Right atrium auricular region (tissue), 2 donors: ENCODE measurements at regions not wholly inside any gene's neighbourhood (a gene's known extent, or its start where the extent isn't known, plus 50 kb on each side); places are given as distances from the start of the nearest gene placed in this dataset.

Experiments used
- DNase-seq: peaks from one replicate; pipeline ENCODE4 v3.0.0-alpha.2; 2019; ENCODE audit warnings: low spot score
- H3K27ac ChIP-seq, 2 donors: fragments of 200-600 bp; sonication (generic); 1 replicate in 1 of 2; 2 replicates in 1 of 2; pipeline ENCODE4 v1.5.1; 2016 to 2019
- H3K27me3 ChIP-seq, 2 donors: fragments of 200-600 bp; sonication (generic); one replicate each; pipeline versions ENCODE4 v1.5.1 to v1.6.0; 2017 to 2019
- H3K36me3 ChIP-seq: fragments of 200-600 bp; sonication (generic); one replicate; pipeline ENCODE4 v1.5.1; 2016
- H3K4me1 ChIP-seq, 2 donors: fragments of 200-600 bp; sonication (generic); one replicate each; pipeline versions ENCODE4 v1.5.1 to v1.6.0; 2017 to 2019
- H3K4me3 ChIP-seq, 2 donors: fragments of 200-600 bp; sonication (generic); 1 replicate in 1 of 2; 2 replicates in 1 of 2; pipeline ENCODE4 v1.5.1; 2017 to 2019; ENCODE audit warnings: mild to moderate bottlenecking in 1 of 2, moderate library complexity in 1 of 2
- H3K9me3 ChIP-seq, 2 donors: fragments of 200-600 bp; sonication (generic); one replicate each; pipeline ENCODE4 v1.5.1; 2019
- TF ChIP-seq, protein P1 (sequence below), 2 donors: fragments of 200-600 bp; sonication (generic); IDR thresholded peaks; one replicate each; pipeline ENCODE4 v1.5.1; 2019; ENCODE audit warnings: antibody characterized with exemption in 2 of 2

DNA sequence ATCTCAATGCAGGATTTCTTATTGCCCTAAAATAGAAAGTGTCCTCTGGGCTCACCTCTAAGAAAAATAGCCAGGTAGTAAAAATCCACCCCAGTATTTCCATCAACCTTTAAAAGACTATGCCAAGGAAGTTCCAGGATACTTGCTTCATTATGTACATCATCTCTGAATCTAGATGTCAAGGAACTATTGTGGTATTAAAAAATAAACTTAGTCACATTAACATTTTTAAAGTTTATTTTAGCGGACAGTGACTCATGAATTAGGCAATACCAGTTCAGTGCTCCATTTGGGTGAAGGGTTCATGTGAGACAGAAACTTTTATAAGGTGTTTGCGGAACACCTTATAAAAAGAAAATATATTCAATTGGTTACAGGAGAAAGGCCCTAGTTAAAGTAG, 209.2 kb downstream of the ADAM29 start:
- H3K9me3 ChIP-seq = peaks cover 0 to 19% of the 10 kb centered on the region in 2 donors
- TF ChIP-seq, protein P1, sequence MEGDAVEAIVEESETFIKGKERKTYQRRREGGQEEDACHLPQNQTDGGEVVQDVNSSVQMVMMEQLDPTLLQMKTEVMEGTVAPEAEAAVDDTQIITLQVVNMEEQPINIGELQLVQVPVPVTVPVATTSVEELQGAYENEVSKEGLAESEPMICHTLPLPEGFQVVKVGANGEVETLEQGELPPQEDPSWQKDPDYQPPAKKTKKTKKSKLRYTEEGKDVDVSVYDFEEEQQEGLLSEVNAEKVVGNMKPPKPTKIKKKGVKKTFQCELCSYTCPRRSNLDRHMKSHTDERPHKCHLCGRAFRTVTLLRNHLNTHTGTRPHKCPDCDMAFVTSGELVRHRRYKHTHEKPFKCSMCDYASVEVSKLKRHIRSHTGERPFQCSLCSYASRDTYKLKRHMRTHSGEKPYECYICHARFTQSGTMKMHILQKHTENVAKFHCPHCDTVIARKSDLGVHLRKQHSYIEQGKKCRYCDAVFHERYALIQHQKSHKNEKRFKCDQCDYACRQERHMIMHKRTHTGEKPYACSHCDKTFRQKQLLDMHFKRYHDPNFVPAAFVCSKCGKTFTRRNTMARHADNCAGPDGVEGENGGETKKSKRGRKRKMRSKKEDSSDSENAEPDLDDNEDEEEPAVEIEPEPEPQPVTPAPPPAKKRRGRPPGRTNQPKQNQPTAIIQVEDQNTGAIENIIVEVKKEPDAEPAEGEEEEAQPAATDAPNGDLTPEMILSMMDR (IDR thresholded peaks at IDR 0.05) = no peak
- no peaks in the 10 kb centered on the region for H3K4me1 ChIP-seq
- H3K4me3 ChIP-seq = no peak overlapping the region
- no peaks in the 10 kb centered on the region for H3K27me3 ChIP-seq
- no peak for DNase-seq
- no peak overlapping the region for H3K27ac ChIP-seq
- no peaks in the 10 kb centered on the region for H3K36me3 ChIP-seq

DNA sequence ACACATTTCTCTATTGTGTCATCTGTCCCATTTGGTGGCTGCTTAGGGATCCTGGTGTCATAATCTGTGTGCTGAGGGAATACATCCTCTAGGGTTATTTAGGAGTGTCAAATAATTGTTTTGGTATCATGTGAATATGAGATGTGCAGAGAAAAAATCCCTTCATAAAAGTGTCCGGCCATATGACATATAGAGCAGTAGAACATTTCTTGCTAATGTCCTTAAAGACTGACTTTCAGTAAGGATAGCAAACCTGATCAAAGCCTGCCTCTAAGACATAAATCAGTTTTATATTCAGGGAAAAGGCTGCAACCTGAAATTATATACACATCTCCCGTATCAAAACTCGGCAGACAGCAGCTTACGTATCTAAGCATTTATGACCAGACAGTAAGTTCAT, 211.6 kb downstream of the ADAM29 start:
- DNase-seq = no peak
- no peaks in the 10 kb centered on the region for H3K27me3 ChIP-seq
- no peak overlapping the region for H3K27ac ChIP-seq
- no peaks in the 10 kb centered on the region for H3K9me3 ChIP-seq
- no peaks in the 10 kb centered on the region for H3K4me1 ChIP-seq
- H3K36me3 ChIP-seq = no peaks in the 10 kb centered on the region
- TF ChIP-seq, protein P1 (IDR thresholded peaks at IDR 0.05) = no peak
- H3K4me3 ChIP-seq = no peak overlapping the region

DNA sequence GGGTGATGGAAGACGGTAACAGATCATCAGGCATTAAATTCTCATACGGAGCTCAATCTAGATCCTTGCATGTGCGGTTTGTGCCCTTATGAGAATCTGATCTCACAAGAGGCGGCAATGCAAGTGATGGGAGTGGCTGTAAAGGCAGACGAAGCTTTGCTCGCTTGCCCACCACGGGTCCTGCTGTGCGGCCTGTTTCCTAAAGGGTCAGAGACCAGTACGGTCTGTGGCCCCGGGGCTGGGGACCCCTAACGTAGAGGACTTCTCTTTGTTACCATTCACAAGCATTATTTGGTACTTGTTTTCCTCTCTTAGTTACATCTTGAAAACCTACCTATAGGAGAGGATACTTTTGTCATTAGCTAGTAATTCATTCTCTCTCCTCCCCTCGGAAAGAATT, 221.0 kb downstream of the ADAM29 start:
- H3K27ac ChIP-seq = no peak overlapping the region
- no peaks in the 10 kb centered on the region for H3K36me3 ChIP-seq
- no peaks in the 10 kb centered on the region for H3K4me1 ChIP-seq
- H3K4me3 ChIP-seq = no peak overlapping the region
- TF ChIP-seq, protein P1 (IDR thresholded peaks at IDR 0.05) = no peak
- no peaks in the 10 kb centered on the region for H3K9me3 ChIP-seq
- no peak for DNase-seq
- H3K27me3 ChIP-seq = no peaks in the 10 kb centered on the region

DNA sequence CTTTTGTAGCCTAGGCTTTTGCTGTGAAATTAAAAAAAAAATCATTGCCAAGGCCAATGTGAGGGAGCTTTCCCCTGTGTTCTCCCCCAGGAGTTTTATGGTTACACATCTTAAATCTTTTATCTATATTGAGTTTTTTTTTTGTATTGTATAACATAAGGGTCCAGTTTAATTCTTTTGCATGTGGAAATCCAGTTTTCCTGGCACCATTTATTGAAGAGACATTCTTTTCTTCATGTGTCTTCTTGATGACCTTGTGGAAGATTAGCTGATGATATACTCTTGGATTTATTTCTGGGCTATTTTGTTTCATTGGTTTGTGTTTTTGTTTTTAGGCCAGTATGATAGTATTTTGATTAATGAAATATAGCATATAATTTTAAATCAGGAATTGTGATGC, 225.0 kb downstream of the ADAM29 start:
- DNase-seq = no peak
- no peaks in the 10 kb centered on the region for H3K27me3 ChIP-seq

DNA sequence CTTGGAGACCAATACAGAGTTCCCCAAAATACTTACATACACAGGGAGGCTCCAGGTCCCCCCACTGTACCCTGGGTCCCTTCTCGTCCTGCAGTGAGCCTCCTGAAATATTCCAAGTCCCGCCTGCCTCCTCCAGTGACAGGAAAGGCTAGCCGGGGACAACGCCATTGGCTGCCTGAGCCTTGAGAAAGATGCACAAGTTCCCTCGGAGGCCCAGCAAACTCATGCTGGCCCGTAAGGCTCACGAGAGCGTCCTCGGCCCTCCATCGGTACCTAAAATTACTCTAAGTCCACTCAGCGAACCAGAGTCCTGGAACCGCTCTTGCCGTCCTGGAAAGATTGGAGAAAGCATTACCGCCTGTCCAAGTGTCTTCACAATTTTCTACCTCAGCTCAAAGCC, 228.6 kb downstream of the ADAM29 start:
- TF ChIP-seq, protein P1 (IDR thresholded peaks at IDR 0.05) = no peak
- Histone ChIP-seq H3K27me3 (no peaks in the 10 kb centered on the region), H3K9me3 (no peaks in the 10 kb centered on the region), H3K27ac (no peak overlapping the region), H3K36me3 (no peaks in the 10 kb centered on the region), H3K4me3 (no peak overlapping the region), H3K4me1 (no peaks in the 10 kb centered on the region)
- DNase-seq = no peak

More for the DNA sequence above, 225.0 kb downstream of the ADAM29 start:
- Histone ChIP-seq H3K36me3 (no peaks in the 10 kb centered on the region), H3K4me3 (no peak overlapping the region), H3K9me3 (no peaks in the 10 kb centered on the region), H3K4me1 (no peaks in the 10 kb centered on the region), H3K27ac (no peak overlapping the region)
- TF ChIP-seq, protein P1 (IDR thresholded peaks at IDR 0.05) = no peak

DNA sequence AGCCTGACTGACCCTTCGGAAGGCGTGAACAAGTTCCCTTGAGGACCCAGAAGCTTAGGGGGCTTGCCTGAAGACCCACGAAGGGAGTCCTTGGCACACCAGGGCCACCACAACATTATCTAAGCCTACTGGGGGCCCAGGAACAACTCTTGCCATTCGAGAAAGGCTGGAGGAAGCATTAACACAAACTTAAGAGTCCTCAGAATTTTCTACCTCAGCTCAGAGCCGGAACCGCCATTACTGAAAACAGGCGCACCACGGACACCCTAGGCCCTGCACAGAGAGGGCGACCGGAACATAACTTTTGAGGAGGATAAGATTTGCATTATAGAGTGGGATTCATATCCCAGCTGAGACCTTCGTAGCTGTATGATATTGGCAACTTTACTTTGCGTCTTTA, 229.1 kb downstream of the ADAM29 start:
- H3K4me1 ChIP-seq = no peaks in the 10 kb centered on the region
- no peak for DNase-seq
- TF ChIP-seq, protein P1 (IDR thresholded peaks at IDR 0.05) = no peak

More for the DNA sequence above, 229.1 kb downstream of the ADAM29 start:
- H3K9me3 ChIP-seq = no peaks in the 10 kb centered on the region
- no peaks in the 10 kb centered on the region for H3K36me3 ChIP-seq
- no peaks in the 10 kb centered on the region for H3K27me3 ChIP-seq
- no peak overlapping the region for H3K27ac ChIP-seq
- no peak overlapping the region for H3K4me3 ChIP-seq
